ENCODE measurements at regions not wholly inside any gene's neighbourhood (a gene's known extent, or its start where the extent isn't known, plus 50 kb on each side); places are given as distances from the start of the nearest gene placed in this dataset.

GRCh38 chr15:88747631-88748030 lies 55.6 kb upstream of the ACAN start:
- DNase-seq (ENCODE audit: low read depth) = no peak

DNA sequence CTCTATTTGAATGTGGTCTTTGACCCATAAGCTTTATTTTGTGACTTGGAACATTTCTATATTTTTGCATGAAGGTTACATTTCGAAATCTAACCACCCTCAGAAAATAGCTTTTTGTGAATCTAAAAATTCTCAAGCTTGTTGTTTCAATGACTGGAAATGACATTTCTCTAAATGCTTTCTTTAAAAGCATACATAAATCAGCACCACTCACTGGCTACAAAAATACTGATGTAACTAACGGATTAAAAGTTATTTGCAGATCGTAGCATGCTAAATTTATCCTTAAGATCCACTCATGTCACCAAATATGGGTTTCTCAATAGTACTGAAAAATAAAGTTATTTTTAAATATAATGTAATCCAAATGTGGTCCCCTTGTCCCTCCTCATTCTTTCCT lies 55.2 kb upstream of the ACAN start:
- no peak for TF ChIP-seq CTCF (IDR thresholded peaks at IDR 0.05; ENCODE audit: low read length, missing control alignments)
- no peak overlapping the region for H3K4me3 ChIP-seq (replicated peaks; ENCODE audit: low read depth, low read length)
- no peak for DNase-seq (ENCODE audit: low read depth)

More at GRCh38 chr15:88747631-88748030, 55.6 kb upstream of the ACAN start:
- H3K4me3 ChIP-seq (replicated peaks; ENCODE audit: low read depth, low read length) = no peak overlapping the region
- TF ChIP-seq CTCF (IDR thresholded peaks at IDR 0.05; ENCODE audit: low read length, missing control alignments) = no peak

DNA sequence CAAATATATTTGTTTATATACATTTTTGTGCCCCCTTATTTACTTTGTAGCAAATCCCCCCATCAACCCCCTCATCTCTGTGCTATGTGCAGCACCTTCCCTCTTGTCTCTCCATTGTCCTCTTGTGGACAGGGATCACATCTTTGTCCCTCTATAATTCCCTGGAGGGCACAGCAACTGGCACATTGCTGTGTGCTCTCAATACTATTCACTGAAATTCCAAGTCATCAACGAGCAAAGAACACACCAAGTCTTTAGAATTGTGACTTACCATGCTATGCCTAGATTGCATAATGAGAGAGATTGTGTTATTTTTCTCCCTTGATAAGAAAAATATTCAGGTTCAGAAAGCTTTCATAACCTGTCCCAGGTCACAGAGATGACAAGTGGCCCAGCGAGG lies 54.6 kb upstream of the ACAN start:
- no peak overlapping the region for H3K4me3 ChIP-seq (replicated peaks; ENCODE audit: low read depth, low read length)
- no peak for DNase-seq (ENCODE audit: low read depth)
- no peak for TF ChIP-seq CTCF (IDR thresholded peaks at IDR 0.05; ENCODE audit: low read length, missing control alignments)

DNA sequence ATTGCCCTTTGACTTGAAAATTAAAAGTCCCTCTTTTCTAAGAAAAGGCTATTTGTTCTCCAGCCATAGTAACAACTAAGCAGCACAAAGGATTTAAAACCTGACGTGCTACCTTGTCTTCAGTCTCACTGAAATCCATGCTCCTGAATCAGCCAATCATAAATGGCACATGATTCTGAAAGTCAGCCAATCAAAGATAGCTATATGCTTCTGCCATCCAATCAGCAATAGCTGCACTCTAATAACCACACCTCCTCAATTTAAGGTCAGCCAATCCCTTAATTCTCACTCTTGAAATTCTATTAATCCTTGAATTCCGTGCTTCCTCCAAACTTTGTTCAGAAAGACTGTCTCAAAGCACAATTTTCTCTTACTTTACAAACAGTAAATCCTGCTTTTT lies 53.5 kb upstream of the ACAN start:
- no peak overlapping the region for H3K4me3 ChIP-seq (replicated peaks; ENCODE audit: low read depth, low read length)
- DNase-seq (ENCODE audit: low read depth) = no peak
- TF ChIP-seq CTCF (IDR thresholded peaks at IDR 0.05; ENCODE audit: low read length, missing control alignments) = no peak

- no peak for TF ChIP-seq CTCF (IDR thresholded peaks at IDR 0.05; ENCODE audit: low read length, missing control alignments)
- H3K4me3 ChIP-seq (replicated peaks; ENCODE audit: low read depth, low read length) = no peak overlapping the region
- no peak for DNase-seq (ENCODE audit: low read depth)
These were observed 50.7 kb upstream of the ACAN start for GRCh38 chr15:88752501-88752900.

DNA sequence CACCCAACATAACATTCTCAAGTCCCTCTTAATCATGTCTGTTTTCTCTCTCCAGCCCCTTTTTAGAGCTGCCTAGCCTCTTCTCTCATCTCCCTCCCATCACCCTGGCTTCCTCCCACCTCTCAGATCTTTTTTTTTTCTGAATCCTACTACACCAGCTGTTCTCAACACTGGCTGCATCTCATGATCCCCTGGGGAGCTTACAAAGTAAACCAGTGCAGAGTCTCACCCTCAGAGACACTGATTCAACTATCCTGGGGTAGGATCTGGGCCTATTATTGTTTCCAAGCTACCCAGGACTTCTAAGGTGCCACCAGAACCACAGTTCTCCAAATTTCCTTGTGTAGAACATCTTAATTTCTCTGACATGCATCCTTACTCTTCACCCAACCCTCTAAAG lies 50.3 kb upstream of the ACAN start:
- no peak for DNase-seq (ENCODE audit: low read depth)
- no peak overlapping the region for H3K4me3 ChIP-seq (replicated peaks; ENCODE audit: low read depth, low read length)
- no peak for TF ChIP-seq CTCF (IDR thresholded peaks at IDR 0.05; ENCODE audit: low read length, missing control alignments)

All from fibroblast of pulmonary artery (primary cell).